HG03175 (cell line): ENCODE measurements at regions not wholly inside any gene's neighbourhood (a gene's known extent, or its start where the extent isn't known, plus 50 kb on each side); places are given as distances from the start of the nearest gene placed in this dataset.
"Not testable (repeated sequence)": the region's sequence is repeated elsewhere in the genome, so short reads cannot be mapped to it uniquely, and the experiment has no call there.

ENCODE experiments used
- ATAC-seq: cut with Tn5 transposase; IDR thresholded peaks from one replicate; pipeline ENCODE4 v1.9.1; 2021; ENCODE audit warnings: mild to moderate bottlenecking, moderate library complexity; ENCODE audit not compliant: unreplicated experiment

GRCh38 chr4:142897518-142897917 lies 51.4 kb upstream of the INPP4B start:
- ATAC-seq, result not testable (repeated sequence)

GRCh38 chr4:142900622-142901021 lies 54.5 kb upstream of the INPP4B start:
- ATAC-seq, result no peak

- no peak for ATAC-seq
Observed at GRCh38 chr4:142901166-142901662, 55.1 kb upstream of the INPP4B start.

- ATAC-seq, result not testable (repeated sequence)
Observed at GRCh38 chr4:142903617-142904016, 57.5 kb upstream of the INPP4B start.

GRCh38 chr4:142909908-142910307 lies 63.8 kb upstream of the INPP4B start:
- ATAC-seq, result no peak

GRCh38 chr4:142913034-142913433 lies 66.9 kb upstream of the INPP4B start:
- ATAC-seq, result no peak

GRCh38 chr4:142913461-142914030 lies 67.4 kb upstream of the INPP4B start:
- no peak for ATAC-seq

- ATAC-seq, result no peak
Observed at GRCh38 chr4:142917678-142918077, 71.6 kb upstream of the INPP4B start.

GRCh38 chr4:142922720-142923119 lies 76.6 kb upstream of the INPP4B start:
- ATAC-seq, result no peak

- ATAC-seq, result no peak
Observed at GRCh38 chr4:142923619-142924018, 77.5 kb upstream of the INPP4B start.

- no peak for ATAC-seq
Observed at GRCh38 chr4:142925161-142925560, 79.1 kb upstream of the INPP4B start.

- ATAC-seq, result no peak
Observed at GRCh38 chr4:142927721-142928120, 81.6 kb upstream of the INPP4B start.

GRCh38 chr4:142929526-142929925 lies 83.4 kb upstream of the INPP4B start:
- no peak for ATAC-seq

GRCh38 chr4:142933207-142933606 lies 87.1 kb upstream of the INPP4B start:
- no peak for ATAC-seq

- no peak for ATAC-seq
Observed at GRCh38 chr4:142940425-142941330, 94.6 kb upstream of the INPP4B start.

- ATAC-seq, result no peak
Observed at GRCh38 chr4:142944565-142944964, 98.5 kb upstream of the INPP4B start.

- ATAC-seq, result no peak
Observed at GRCh38 chr4:142952821-142953580, 106.9 kb upstream of the INPP4B start.

GRCh38 chr4:142954415-142954814 lies 108.3 kb upstream of the INPP4B start:
- ATAC-seq, result no peak

GRCh38 chr4:142955501-142955900 lies 109.4 kb upstream of the INPP4B start:
- no peak for ATAC-seq

GRCh38 chr4:142959173-142959572 lies 113.1 kb upstream of the INPP4B start:
- ATAC-seq, result no peak

- ATAC-seq, result no peak
Observed at GRCh38 chr4:142960126-142960525, 114.0 kb upstream of the INPP4B start.
